Ishikawa (cell line): ENCODE measurements at regions not wholly inside any gene's neighbourhood (a gene's known extent, or its start where the extent isn't known, plus 50 kb on each side); places are given as distances from the start of the nearest gene placed in this dataset.

Experiments
- CEBPB ChIP-seq: IDR thresholded peaks from 2 replicates; pipeline ENCODE4 v1.6.1; 2012
- CREB1 ChIP-seq: IDR thresholded peaks from 2 replicates; pipeline ENCODE4 v1.6.1; 2012; ENCODE audit warnings: low read depth
- EGR1 ChIP-seq: IDR thresholded peaks from 2 replicates; pipeline ENCODE4 v1.6.1; 2012
- EP300 ChIP-seq: IDR thresholded peaks from 2 replicates; pipeline ENCODE4 v1.6.1; 2012; ENCODE audit warnings: borderline replicate concordance
- FOXM1 ChIP-seq: IDR thresholded peaks from 2 replicates; pipeline ENCODE4 v1.6.1; 2012; ENCODE audit warnings: low read depth, borderline replicate concordance
- NFIC ChIP-seq: IDR thresholded peaks from 2 replicates; pipeline ENCODE4 v1.6.1; 2012
- RAD21 ChIP-seq: IDR thresholded peaks from 2 replicates; pipeline ENCODE4 v1.6.1; 2012; ENCODE audit warnings: low read depth
- TAF1 ChIP-seq: IDR thresholded peaks from 2 replicates; pipeline ENCODE4 v1.6.1; 2012; ENCODE audit warnings: low read depth, mild to moderate bottlenecking
- TCF12 ChIP-seq: IDR thresholded peaks from 2 replicates; pipeline ENCODE4 v1.6.1; 2012; ENCODE audit warnings: low read depth
- TEAD4 ChIP-seq: IDR thresholded peaks from 2 replicates; pipeline ENCODE4 v1.6.1; 2012
- YY1 ChIP-seq: IDR thresholded peaks from 2 replicates; pipeline ENCODE4 v1.6.1; 2012; ENCODE audit warnings: low read depth
- ZBTB7A ChIP-seq: IDR thresholded peaks from 2 replicates; pipeline ENCODE4 v1.6.1; 2012; ENCODE audit warnings: low read depth
- TF ChIP-seq, protein P1 (sequence below): IDR thresholded peaks from 2 replicates; pipeline ENCODE4 v1.6.1; 2012
- TF ChIP-seq, protein P2 (sequence below): IDR thresholded peaks from 2 replicates; pipeline ENCODE4 v1.6.1; 2012
- TF ChIP-seq, protein P3 (sequence below): IDR thresholded peaks from 2 replicates; pipeline ENCODE4 v1.6.1; 2012; ENCODE audit warnings: low read depth, mild to moderate bottlenecking

DNA sequence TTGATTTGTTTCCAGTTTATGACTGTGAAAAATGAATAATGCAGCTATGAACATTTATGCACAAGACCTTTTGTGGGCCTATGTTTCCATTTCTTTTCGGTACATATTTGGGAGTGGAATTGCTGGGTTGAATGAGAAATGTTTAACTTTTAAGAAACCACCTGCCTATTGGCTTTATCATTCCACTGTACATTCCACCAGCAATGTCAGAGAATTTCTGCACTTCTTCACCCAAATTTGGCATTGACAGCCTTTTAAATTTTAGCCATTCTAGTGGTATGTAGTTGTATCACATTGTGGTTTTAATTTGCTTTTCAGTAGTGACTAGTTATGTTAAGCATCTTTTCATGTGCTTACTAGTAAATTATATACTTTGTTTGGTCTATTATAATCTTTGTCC, 317.0 kb upstream of the TMTC1 start:
- TF ChIP-seq CREB1, result no peak
- TF ChIP-seq, protein P1, sequence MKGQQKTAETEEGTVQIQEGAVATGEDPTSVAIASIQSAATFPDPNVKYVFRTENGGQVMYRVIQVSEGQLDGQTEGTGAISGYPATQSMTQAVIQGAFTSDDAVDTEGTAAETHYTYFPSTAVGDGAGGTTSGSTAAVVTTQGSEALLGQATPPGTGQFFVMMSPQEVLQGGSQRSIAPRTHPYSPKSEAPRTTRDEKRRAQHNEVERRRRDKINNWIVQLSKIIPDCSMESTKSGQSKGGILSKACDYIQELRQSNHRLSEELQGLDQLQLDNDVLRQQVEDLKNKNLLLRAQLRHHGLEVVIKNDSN, result no peak
- no peak for TF ChIP-seq YY1
- TF ChIP-seq CEBPB, result no peak
- no peak for TF ChIP-seq NFIC
- TF ChIP-seq ZBTB7A, result no peak
- TF ChIP-seq TAF1, result no peak
- TF ChIP-seq TEAD4, result no peak
- no peak for TF ChIP-seq RAD21
- TF ChIP-seq EP300, result no peak
- no peak for TF ChIP-seq TCF12
- no peak for TF ChIP-seq EGR1
- no peak for TF ChIP-seq FOXM1
- TF ChIP-seq, protein P2, sequence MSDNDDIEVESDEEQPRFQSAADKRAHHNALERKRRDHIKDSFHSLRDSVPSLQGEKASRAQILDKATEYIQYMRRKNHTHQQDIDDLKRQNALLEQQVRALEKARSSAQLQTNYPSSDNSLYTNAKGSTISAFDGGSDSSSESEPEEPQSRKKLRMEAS, result no peak
- TF ChIP-seq, protein P3, sequence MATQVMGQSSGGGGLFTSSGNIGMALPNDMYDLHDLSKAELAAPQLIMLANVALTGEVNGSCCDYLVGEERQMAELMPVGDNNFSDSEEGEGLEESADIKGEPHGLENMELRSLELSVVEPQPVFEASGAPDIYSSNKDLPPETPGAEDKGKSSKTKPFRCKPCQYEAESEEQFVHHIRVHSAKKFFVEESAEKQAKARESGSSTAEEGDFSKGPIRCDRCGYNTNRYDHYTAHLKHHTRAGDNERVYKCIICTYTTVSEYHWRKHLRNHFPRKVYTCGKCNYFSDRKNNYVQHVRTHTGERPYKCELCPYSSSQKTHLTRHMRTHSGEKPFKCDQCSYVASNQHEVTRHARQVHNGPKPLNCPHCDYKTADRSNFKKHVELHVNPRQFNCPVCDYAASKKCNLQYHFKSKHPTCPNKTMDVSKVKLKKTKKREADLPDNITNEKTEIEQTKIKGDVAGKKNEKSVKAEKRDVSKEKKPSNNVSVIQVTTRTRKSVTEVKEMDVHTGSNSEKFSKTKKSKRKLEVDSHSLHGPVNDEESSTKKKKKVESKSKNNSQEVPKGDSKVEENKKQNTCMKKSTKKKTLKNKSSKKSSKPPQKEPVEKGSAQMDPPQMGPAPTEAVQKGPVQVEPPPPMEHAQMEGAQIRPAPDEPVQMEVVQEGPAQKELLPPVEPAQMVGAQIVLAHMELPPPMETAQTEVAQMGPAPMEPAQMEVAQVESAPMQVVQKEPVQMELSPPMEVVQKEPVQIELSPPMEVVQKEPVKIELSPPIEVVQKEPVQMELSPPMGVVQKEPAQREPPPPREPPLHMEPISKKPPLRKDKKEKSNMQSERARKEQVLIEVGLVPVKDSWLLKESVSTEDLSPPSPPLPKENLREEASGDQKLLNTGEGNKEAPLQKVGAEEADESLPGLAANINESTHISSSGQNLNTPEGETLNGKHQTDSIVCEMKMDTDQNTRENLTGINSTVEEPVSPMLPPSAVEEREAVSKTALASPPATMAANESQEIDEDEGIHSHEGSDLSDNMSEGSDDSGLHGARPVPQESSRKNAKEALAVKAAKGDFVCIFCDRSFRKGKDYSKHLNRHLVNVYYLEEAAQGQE, result no peak

DNA sequence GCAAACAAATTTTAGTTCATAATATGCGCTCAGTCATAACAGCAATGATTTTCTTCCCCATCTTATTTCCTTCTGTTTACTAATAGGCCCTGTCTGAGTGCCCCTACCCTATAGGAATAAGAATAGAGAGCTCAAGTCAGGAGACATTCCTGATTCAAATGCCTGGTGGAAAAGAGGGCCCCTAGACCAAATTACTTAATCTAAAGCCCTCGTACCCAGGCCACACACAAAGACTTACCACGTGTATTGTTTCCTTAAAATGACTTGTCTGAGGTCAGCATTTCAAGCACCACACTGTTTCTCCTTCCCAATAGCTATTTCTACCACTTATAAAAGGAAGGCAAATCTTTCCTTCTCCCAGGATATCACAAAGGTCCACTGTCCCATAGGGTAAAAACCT, 314.9 kb upstream of the TMTC1 start:
- TF ChIP-seq YY1, result no peak
- no peak for TF ChIP-seq TAF1
- no peak for TF ChIP-seq TCF12
- TF ChIP-seq, protein P1, result no peak
- TF ChIP-seq, protein P3, result no peak
- no peak for TF ChIP-seq EGR1
- TF ChIP-seq FOXM1, result no peak
- TF ChIP-seq ZBTB7A, result no peak
- TF ChIP-seq NFIC, result no peak
- no peak for TF ChIP-seq TEAD4
- TF ChIP-seq EP300, result no peak
- no peak for TF ChIP-seq RAD21
- no peak for TF ChIP-seq CREB1
- TF ChIP-seq, protein P2, result no peak
- no peak for TF ChIP-seq CEBPB

DNA sequence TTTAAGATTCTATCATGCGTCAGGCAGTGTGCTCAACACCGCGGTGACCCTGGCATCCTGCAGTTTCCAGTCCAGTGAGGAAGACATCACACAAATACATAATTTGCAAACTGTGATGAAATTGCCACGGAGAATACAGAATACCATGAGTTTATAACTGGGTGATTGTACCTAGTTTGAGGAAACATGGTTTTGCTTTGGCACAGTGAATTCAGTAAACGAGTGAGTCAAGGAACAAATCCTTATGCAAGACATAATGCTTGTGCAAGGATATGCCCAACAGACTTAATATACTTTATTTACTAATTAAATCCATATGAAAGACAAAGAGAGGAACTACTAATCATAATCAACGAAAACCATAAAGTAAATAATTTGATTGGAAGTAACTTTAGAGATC, 311.8 kb upstream of the TMTC1 start:
- TF ChIP-seq TAF1 (no peak), TCF12 (no peak), NFIC (no peak), RAD21 (no peak)
- TF ChIP-seq, protein P2, result no peak

DNA sequence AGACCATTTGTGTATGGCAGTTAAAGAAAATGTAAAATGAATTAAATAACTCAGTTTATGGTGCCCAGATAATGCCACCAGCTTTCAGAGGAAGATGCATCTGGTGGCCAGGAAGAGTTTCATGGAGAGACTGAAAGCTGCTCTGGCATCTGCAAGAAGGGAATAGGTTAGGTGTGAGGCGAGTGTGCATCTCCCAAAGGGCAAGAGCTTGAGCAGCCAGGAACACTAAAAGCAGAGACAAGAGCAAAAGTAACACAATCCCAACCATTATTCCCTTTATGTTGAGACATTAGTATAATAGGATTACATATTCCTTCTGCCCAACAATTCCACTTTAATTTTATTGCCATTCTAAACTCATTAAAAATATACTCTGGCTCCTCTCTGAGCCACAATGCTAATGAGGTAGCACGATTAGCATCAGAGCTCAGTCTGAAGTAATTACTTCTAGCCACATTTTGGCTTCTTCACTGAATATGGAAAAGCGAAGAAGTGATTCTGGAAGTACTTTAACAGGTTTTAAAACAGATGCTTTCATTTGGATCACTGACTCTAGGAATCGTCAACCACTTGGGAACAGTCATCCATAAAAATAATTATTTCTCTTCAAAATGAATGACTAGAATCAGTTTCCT, 309.4 kb upstream of the TMTC1 start:
- TF ChIP-seq NFIC, result no peak
- TF ChIP-seq TCF12, result no peak
- TF ChIP-seq TEAD4, result no peak
- TF ChIP-seq, protein P3, result no peak
- no peak for TF ChIP-seq CEBPB
- TF ChIP-seq FOXM1, result no peak
- TF ChIP-seq EP300, result no peak
- TF ChIP-seq EGR1, result no peak
- TF ChIP-seq CREB1, result no peak
